Stomach (tissue), 8 donors: ENCODE measurements at regions not wholly inside any gene's neighbourhood (a gene's known extent, or its start where the extent isn't known, plus 50 kb on each side); places are given as distances from the start of the nearest gene placed in this dataset.

Experiments
- DNase-seq, 2 donors: peaks; one replicate each; pipeline versions ENCODE4 v3.0.0 to v3.0.0-alpha.2; 2013 to 2019
- H3K27ac ChIP-seq, 5 donors: fragments of 200-600 bp in 4 of 5; sonication (generic) in 4 of 5; one replicate each; pipeline ENCODE4 v1.5.1; 2013 to 2019; ENCODE audit warnings: mild to moderate bottlenecking in 1 of 5, moderate library complexity in 1 of 5
- H3K27me3 ChIP-seq, 3 donors: fragments of 200-600 bp; sonication (generic); one replicate each; pipeline ENCODE4 v1.5.1; 2017 to 2019; ENCODE audit warnings: mixed run types in 1 of 3
- H3K36me3 ChIP-seq, 4 donors: fragments of 200-600 bp; sonication (generic); 1 replicate in 3 of 4; 2 replicates in 1 of 4; pipeline ENCODE4 v1.5.1; 2016 to 2019
- H3K4me1 ChIP-seq, 4 donors: fragments of 200-600 bp; sonication (generic); one replicate each; pipeline ENCODE4 v1.5.1; 2016 to 2019
- H3K4me3 ChIP-seq, 4 donors: fragments of 200-600 bp; sonication (generic) in 3 of 4; one replicate each; pipeline ENCODE4 v1.5.1; 2016 to 2019; ENCODE audit warnings: mild to moderate bottlenecking in 1 of 4
- H3K9me3 ChIP-seq, 4 donors: fragments of 200-600 bp; sonication (generic); one replicate each; pipeline ENCODE4 v1.5.1; 2016 to 2019
- CTCF ChIP-seq, 7 experiments: fragments of 450-650 bp in 4 of 7; fragments of 200-600 bp in 3 of 7; sonication (generic) in 3 of 7; IDR thresholded peaks; one replicate each; pipeline ENCODE4 v1.5.1; 2016 to 2019; ENCODE audit warnings: antibody characterized with exemption in 7 of 7, control low read depth in 2 of 7, mild to moderate bottlenecking in 1 of 7
- EP300 ChIP-seq: sonication (generic); formaldehyde crosslinking; IDR thresholded peaks from one replicate; pipeline ENCODE4 v1.6.1; 2017; ENCODE audit warnings: antibody characterized with exemption
- POLR2A ChIP-seq, 4 donors: fragments of 450-650 bp; IDR thresholded peaks; one replicate each; pipeline ENCODE4 v1.6.1; 2016; ENCODE audit warnings: antibody characterized with exemption in 4 of 4, control low read depth in 2 of 4, mild to moderate bottlenecking in 1 of 4, moderate library complexity in 1 of 4
- POLR2AphosphoS5 ChIP-seq, 3 donors: sonication (generic); formaldehyde crosslinking; IDR thresholded peaks; one replicate each; pipeline ENCODE4 v1.6.1; 2016; ENCODE audit warnings: antibody characterized with exemption in 3 of 3
- WGBS, 5 donors: extraction: QIAGEN DNeasy Blood & Tissue Kit in 3 of 5; methylation state at CpG; one replicate each; pipeline versions ENCODE4 v1.1.5 to v1.1.7; 2013 to 2018; 5-methylcytosine and 5-hydroxymethylcytosine counted together
- intact Hi-C: fragments of 100-400 bp; cut with DNase I; formaldehyde crosslinking; loops from one replicate; pipeline ENCODE4 v1.15.1; 2023; ENCODE audit warnings: low total_unique reads
- donor health status: healthy with polysubstance abuse.
- donor health status: Bipolar disorder and iron deficiency.
- donor health status: healthy.

DNA sequence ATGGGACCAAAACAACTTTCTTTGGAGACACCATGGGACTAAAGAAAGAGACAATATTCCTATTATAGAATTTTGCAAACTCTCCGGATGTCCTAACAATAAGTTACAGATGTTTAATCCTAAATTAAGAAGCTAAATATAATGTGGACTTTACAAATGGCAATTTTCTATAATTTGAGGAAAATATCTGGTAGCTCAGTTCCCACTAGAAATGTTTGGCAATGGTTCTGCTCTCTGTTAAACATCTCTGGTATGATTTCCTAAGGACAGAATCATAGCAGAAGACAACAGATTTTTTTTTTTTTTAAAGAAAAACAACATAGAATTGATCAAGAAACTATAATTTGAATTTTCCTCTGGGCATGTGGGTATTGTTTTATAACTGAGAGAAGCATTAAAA, 232.8 kb downstream of the ENC1 start:
- peak overlapping the region in 1 of 5 donors; percentile 35 for H3K27ac ChIP-seq
- H3K36me3 ChIP-seq = no peaks in the 10 kb centered on the region
- no peak for DNase-seq
- peaks cover 13 to 34% (median 22%) of the 10 kb centered on the region in 4 donors for H3K4me1 ChIP-seq
- TF ChIP-seq POLR2AphosphoS5 (IDR thresholded peaks at IDR 0.05) (no peak), CTCF (IDR thresholded peaks at IDR 0.05) (no peak), EP300 (no peak), POLR2A (IDR thresholded peaks at IDR 0.05) (no peak)
- WGBS, 5 donors = 30 to 79% (median 73%) methylated on average over 1 of the region's 1 CpG
- no peak overlapping the region for H3K4me3 ChIP-seq
- intact Hi-C loops = no loop called here
- H3K9me3 ChIP-seq = no peaks in the 10 kb centered on the region
- H3K27me3 ChIP-seq = no peaks in the 10 kb centered on the region

GRCh38 chr5:74406844-74407243, 233.7 kb downstream of the ENC1 start:
- no peaks in the 10 kb centered on the region for H3K36me3 ChIP-seq
- H3K9me3 ChIP-seq = no peaks in the 10 kb centered on the region
- 88 to 98% (median 93%) methylated on average over 3 of the region's 3 CpGs for WGBS, 5 donors
- peaks cover 13 to 34% (median 22%) of the 10 kb centered on the region in 4 donors for H3K4me1 ChIP-seq
- no peak overlapping the region for H3K4me3 ChIP-seq
- intact Hi-C loops = no loop called here
- peak overlapping the region in 1 of 5 donors; percentile 35 for H3K27ac ChIP-seq
- no peak for TF ChIP-seq POLR2A (IDR thresholded peaks at IDR 0.05)
- no peak for TF ChIP-seq CTCF (IDR thresholded peaks at IDR 0.05)
- no peak for TF ChIP-seq POLR2AphosphoS5 (IDR thresholded peaks at IDR 0.05)
- no peak for TF ChIP-seq EP300
- no peaks in the 10 kb centered on the region for H3K27me3 ChIP-seq
- no peak for DNase-seq

GRCh38 chr5:74405593-74405992, 234.9 kb downstream of the ENC1 start:
- Histone ChIP-seq H3K27me3 (no peaks in the 10 kb centered on the region), H3K27ac (no peak overlapping the region), H3K36me3 (no peaks in the 10 kb centered on the region), H3K4me1 (peaks cover 13 to 31% (median 20%) of the 10 kb centered on the region in 4 donors), H3K9me3 (no peaks in the 10 kb centered on the region), H3K4me3 (no peak overlapping the region)
- TF ChIP-seq CTCF (IDR thresholded peaks at IDR 0.05) = no peak
- TF ChIP-seq POLR2AphosphoS5 (IDR thresholded peaks at IDR 0.05) = no peak
- no peak for TF ChIP-seq POLR2A (IDR thresholded peaks at IDR 0.05)
- no peak for TF ChIP-seq EP300
- DNase-seq = no peak
- WGBS, 5 donors = 71 to 86% (median 75%) methylated on average over 4 of the region's 4 CpGs
- intact Hi-C loops = no loop called here

- no peak for DNase-seq
- intact Hi-C loops = no loop called here
- Histone ChIP-seq H3K4me3 (no peak overlapping the region), H3K27me3 (no peaks in the 10 kb centered on the region), H3K27ac (no peak overlapping the region), H3K36me3 (no peaks in the 10 kb centered on the region), H3K4me1 (peaks cover 13 to 28% (median 22%) of the 10 kb centered on the region in 4 donors), H3K9me3 (no peaks in the 10 kb centered on the region)
- TF ChIP-seq POLR2A (IDR thresholded peaks at IDR 0.05) = no peak
- TF ChIP-seq EP300 = no peak
- no peak for TF ChIP-seq CTCF (IDR thresholded peaks at IDR 0.05)
- TF ChIP-seq POLR2AphosphoS5 (IDR thresholded peaks at IDR 0.05) = no peak
- 36 to 60% (median 47%) methylated on average over 4 of the region's 4 CpGs for WGBS, 5 donors
Measured at GRCh38 chr5:74404574-74405508, 235.7 kb downstream of the ENC1 start.
